ENCODE measurements at regions not wholly inside any gene's neighbourhood (a gene's known extent, or its start where the extent isn't known, plus 50 kb on each side); places are given as distances from the start of the nearest gene placed in this dataset.

DNA sequence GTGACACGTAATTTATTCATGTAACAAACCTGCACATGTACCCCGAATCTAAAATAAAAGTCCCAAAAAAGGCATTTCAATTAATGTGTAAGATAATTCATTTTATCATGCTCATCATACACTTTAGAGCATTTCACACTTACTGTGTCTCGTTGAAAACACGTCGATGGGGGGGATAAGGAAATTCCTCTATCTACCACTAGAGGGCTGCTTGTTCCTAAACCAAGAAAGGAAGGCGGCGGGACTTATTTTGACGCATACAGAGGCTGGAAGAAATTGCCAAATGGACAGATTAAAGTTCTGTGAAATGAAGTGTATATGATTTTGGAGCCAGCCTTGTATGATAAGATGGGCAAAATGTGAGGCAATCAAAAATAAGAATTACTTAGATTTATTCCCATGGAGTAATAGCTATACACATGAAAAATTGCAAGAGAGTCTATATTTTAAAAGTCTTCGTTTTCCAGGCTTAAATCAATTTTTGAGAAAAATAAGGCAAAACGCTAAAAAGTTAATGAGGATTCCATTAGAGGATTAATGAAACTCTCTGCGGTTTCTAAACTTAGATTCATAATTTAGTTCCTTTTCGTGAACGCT lies 346.8 kb downstream of the CNTN3 start:
- H3K4me3 ChIP-seq (ENCODE audit: low read depth, low read length): no peak overlapping the region
- no peaks in the 10 kb centered on the region for H3K36me3 ChIP-seq (replicated peaks)
- in situ Hi-C loops (cut with HindIII; ENCODE audit: low pct_ligation_motif_present, low sequenced_read_pairs): no loop called here
- H3K27me3 ChIP-seq (replicated peaks): no peaks in the 10 kb centered on the region
- no peak overlapping the region for H3K27ac ChIP-seq
- peak; percentile 49 for DNase-seq
- TF ChIP-seq CTCF (IDR thresholded peaks at IDR 0.05; ENCODE audit: low read depth, low read length, missing control alignments): peak; percentile 79

GRCh38 chr3:74267131-74267530 lies 347.3 kb downstream of the CNTN3 start:
- TF ChIP-seq CTCF (IDR thresholded peaks at IDR 0.05; ENCODE audit: low read depth, low read length, missing control alignments): no peak
- in situ Hi-C loops (cut with HindIII; ENCODE audit: low pct_ligation_motif_present, low sequenced_read_pairs): no loop called here
- Histone ChIP-seq H3K4me3 (ENCODE audit: low read depth, low read length) (no peak overlapping the region), H3K36me3 (replicated peaks) (no peaks in the 10 kb centered on the region), H3K27ac (no peak overlapping the region), H3K27me3 (replicated peaks) (no peaks in the 10 kb centered on the region)
- no peak for DNase-seq

DNA sequence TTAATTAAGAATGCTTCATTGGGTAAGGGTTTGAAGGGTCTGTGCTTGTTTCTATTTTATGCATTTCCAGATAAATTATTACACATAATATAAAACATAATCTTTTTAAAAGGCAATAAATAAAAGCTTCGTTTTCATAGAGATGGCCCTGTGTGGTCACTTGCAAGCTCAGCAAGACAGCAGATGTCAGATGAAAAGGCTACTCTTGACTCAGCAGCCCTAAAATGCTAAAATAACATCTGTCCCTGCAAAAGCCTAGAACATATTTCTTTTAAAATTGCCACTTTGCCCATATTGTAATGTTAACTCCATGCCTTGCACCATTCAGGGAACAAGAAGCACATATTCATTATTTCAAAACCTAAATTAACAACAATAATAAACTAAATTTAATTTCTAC lies 349.4 kb downstream of the CNTN3 start:
- H3K4me3 ChIP-seq (ENCODE audit: low read depth, low read length): no peak overlapping the region

GRCh38 chr3:74263031-74263430 lies 351.4 kb downstream of the CNTN3 start:
- H3K4me3 ChIP-seq (ENCODE audit: low read depth, low read length): no peak overlapping the region
- TF ChIP-seq CTCF (IDR thresholded peaks at IDR 0.05; ENCODE audit: low read depth, low read length, missing control alignments): no peak
- DNase-seq: no peak
- no peak overlapping the region for H3K27ac ChIP-seq
- H3K36me3 ChIP-seq (replicated peaks): no peaks in the 10 kb centered on the region
- H3K27me3 ChIP-seq (replicated peaks): no peaks in the 10 kb centered on the region
- in situ Hi-C loops (cut with HindIII; ENCODE audit: low pct_ligation_motif_present, low sequenced_read_pairs): no loop called here

More for the DNA sequence above, 349.4 kb downstream of the CNTN3 start:
- H3K27me3 ChIP-seq (replicated peaks): no peaks in the 10 kb centered on the region
- no peak for TF ChIP-seq CTCF (IDR thresholded peaks at IDR 0.05; ENCODE audit: low read depth, low read length, missing control alignments)
- in situ Hi-C loops (cut with HindIII; ENCODE audit: low pct_ligation_motif_present, low sequenced_read_pairs): no loop called here
- DNase-seq: no peak
- no peaks in the 10 kb centered on the region for H3K36me3 ChIP-seq (replicated peaks)
- no peak overlapping the region for H3K27ac ChIP-seq

GRCh38 chr3:74233091-74233490 lies 381.4 kb downstream of the CNTN3 start:
- in situ Hi-C loops (cut with HindIII; ENCODE audit: low pct_ligation_motif_present, low sequenced_read_pairs): no loop called here
- H3K27me3 ChIP-seq (replicated peaks): no peaks in the 10 kb centered on the region

More at GRCh38 chr3:74233091-74233490, 381.4 kb downstream of the CNTN3 start:
- no peak for DNase-seq
- TF ChIP-seq CTCF (IDR thresholded peaks at IDR 0.05; ENCODE audit: low read depth, low read length, missing control alignments): no peak
- Histone ChIP-seq H3K4me3 (ENCODE audit: low read depth, low read length) (no peak overlapping the region), H3K36me3 (replicated peaks) (no peaks in the 10 kb centered on the region), H3K27ac (no peak overlapping the region)

Measured in brain microvascular endothelial cell (primary cell).